ENCODE measurements at regions not wholly inside any gene's neighbourhood (a gene's known extent, or its start where the extent isn't known, plus 50 kb on each side); places are given as distances from the start of the nearest gene placed in this dataset.

- no peak overlapping the region for H3K4me3 ChIP-seq
- H3K27me3 ChIP-seq, result no peaks in the 10 kb centered on the region
- TF ChIP-seq CTCF (IDR thresholded peaks at IDR 0.05), result no peak
- no peak for TF ChIP-seq EP300 (IDR thresholded peaks at IDR 0.05; ENCODE audit: low read depth)
- no peak for TF ChIP-seq POLR2AphosphoS5 (IDR thresholded peaks at IDR 0.05)
- TF ChIP-seq POLR2A (IDR thresholded peaks at IDR 0.05), result no peak
- H3K9me3 ChIP-seq, result peaks cover 0 to 5% of the 10 kb centered on the region in 2 donors
- no peak overlapping the region for H3K27ac ChIP-seq
- intact Hi-C loops (cut with DNase I; ENCODE audit: low total_unique reads), result no loop called here
- no peaks in the 10 kb centered on the region for H3K36me3 ChIP-seq
- 92 to 100% methylated on average over 1 to 7 of the region's 7 CpGs for WGBS, 2 donors (ENCODE audit: low coverage in 1 of 2)
- no peak for DNase-seq
- no peaks in the 10 kb centered on the region for H3K4me1 ChIP-seq
- in situ Hi-C loops (cut with MboI; ENCODE audit: low pct_ligation_motif_present in 1 of 4, low pct_unique_long_range_greater_than_20kb in 1 of 4, low sequenced_read_pairs in 3 of 4), result no loop called here
These were observed 134.5 kb downstream of the URB2 start for GRCh38 chr1:229760478-229760996.

- no peak for TF ChIP-seq CTCF (IDR thresholded peaks at IDR 0.05)
- no peak for TF ChIP-seq POLR2A (IDR thresholded peaks at IDR 0.05)
- no peak for TF ChIP-seq POLR2AphosphoS5 (IDR thresholded peaks at IDR 0.05)
- TF ChIP-seq EP300 (IDR thresholded peaks at IDR 0.05; ENCODE audit: low read depth), result no peak
- Histone ChIP-seq H3K27me3 (no peaks in the 10 kb centered on the region), H3K4me1 (no peaks in the 10 kb centered on the region), H3K9me3 (no peaks in the 10 kb centered on the region), H3K36me3 (no peaks in the 10 kb centered on the region), H3K4me3 (no peak overlapping the region), H3K27ac (no peak overlapping the region)
- WGBS, 2 donors (ENCODE audit: low coverage in 1 of 2), result 68 to 79% methylated on average over 4 to 5 of the region's 5 CpGs
- DNase-seq, result no peak
- in situ Hi-C loops (cut with MboI; ENCODE audit: low pct_ligation_motif_present in 1 of 4, low pct_unique_long_range_greater_than_20kb in 1 of 4, low sequenced_read_pairs in 3 of 4) (no loop called here), intact Hi-C loops (cut with DNase I; ENCODE audit: low total_unique reads) (no loop called here)
These were observed 136.8 kb downstream of the URB2 start for GRCh38 chr1:229762891-229763290.

GRCh38 chr1:229768232-229768631, 142.2 kb downstream of the URB2 start:
- no peak for TF ChIP-seq POLR2AphosphoS5 (IDR thresholded peaks at IDR 0.05)
- TF ChIP-seq EP300 (IDR thresholded peaks at IDR 0.05; ENCODE audit: low read depth), result no peak
- no peak for TF ChIP-seq CTCF (IDR thresholded peaks at IDR 0.05)
- TF ChIP-seq POLR2A (IDR thresholded peaks at IDR 0.05), result no peak
- intact Hi-C loops (cut with DNase I; ENCODE audit: low total_unique reads), result no loop called here
- Histone ChIP-seq H3K4me1 (no peaks in the 10 kb centered on the region), H3K4me3 (no peak overlapping the region), H3K9me3 (no peaks in the 10 kb centered on the region), H3K36me3 (no peaks in the 10 kb centered on the region), H3K27me3 (no peaks in the 10 kb centered on the region), H3K27ac (no peak overlapping the region)
- no peak for DNase-seq
- in situ Hi-C loops (cut with MboI; ENCODE audit: low pct_ligation_motif_present in 1 of 4, low pct_unique_long_range_greater_than_20kb in 1 of 4, low sequenced_read_pairs in 3 of 4), result no loop called here
- WGBS, 2 donors (ENCODE audit: low coverage in 1 of 2), result 75 to 78% methylated on average over 5 of the region's 5 CpGs

GRCh38 chr1:229769006-229769405, 143.0 kb downstream of the URB2 start:
- Histone ChIP-seq H3K9me3 (no peaks in the 10 kb centered on the region), H3K4me1 (no peaks in the 10 kb centered on the region), H3K27me3 (no peaks in the 10 kb centered on the region), H3K4me3 (no peak overlapping the region), H3K36me3 (no peaks in the 10 kb centered on the region), H3K27ac (no peak overlapping the region)
- intact Hi-C loops (cut with DNase I; ENCODE audit: low total_unique reads), result no loop called here
- TF ChIP-seq EP300 (IDR thresholded peaks at IDR 0.05; ENCODE audit: low read depth) (no peak), POLR2AphosphoS5 (IDR thresholded peaks at IDR 0.05) (no peak), POLR2A (IDR thresholded peaks at IDR 0.05) (no peak), CTCF (IDR thresholded peaks at IDR 0.05) (no peak)
- no peak for DNase-seq
- in situ Hi-C loops (cut with MboI; ENCODE audit: low pct_ligation_motif_present in 1 of 4, low pct_unique_long_range_greater_than_20kb in 1 of 4, low sequenced_read_pairs in 3 of 4), result no loop called here
- WGBS, 2 donors (ENCODE audit: low coverage in 1 of 2), result 88 to 90% methylated on average over 2 to 3 of the region's 3 CpGs
